Neural crest cell (in vitro differentiated cells): ENCODE measurements at regions not wholly inside any gene's neighbourhood (a gene's known extent, or its start where the extent isn't known, plus 50 kb on each side); places are given as distances from the start of the nearest gene placed in this dataset.
A peak's percentile ranks its signal among the peaks of the same experiment; 100 is the strongest.

Experiments used
- DNase-seq: peaks from one replicate; pipeline ENCODE4 v3.0.0; 2021; ENCODE audit warnings: low read depth, mixed read lengths, low spot score
- H3K27ac Mint-ChIP-seq: one replicate; pipeline ENCODE4 v1.8.0; 2021; ENCODE audit warnings: mild to moderate bottlenecking, mixed read lengths; ENCODE audit not compliant: unreplicated experiment
- H3K27me3 Mint-ChIP-seq: 2 replicates; pipeline ENCODE4 v1.8.0; 2021; ENCODE audit warnings: low read depth, mild to moderate bottlenecking, mixed read lengths
- H3K36me3 Mint-ChIP-seq: 2 replicates; pipeline ENCODE4 v1.8.0; 2021; ENCODE audit warnings: low read depth, mild to moderate bottlenecking, mixed read lengths
- H3K4me1 Mint-ChIP-seq: 2 replicates; pipeline ENCODE4 v1.8.0; 2021; ENCODE audit warnings: mixed read lengths
- H3K4me3 Mint-ChIP-seq: one replicate; pipeline ENCODE4 v1.8.0; 2021; ENCODE audit warnings: mild to moderate bottlenecking, mixed read lengths
- H3K9me3 Mint-ChIP-seq: 2 replicates; pipeline ENCODE4 v1.8.0; 2021; ENCODE audit warnings: mixed read lengths
- CTCF ChIP-seq: fragments of 200-600 bp; sonication (generic); conservative IDR thresholded peaks from 2 replicates; pipeline ENCODE4 v1.5.0; 2021; ENCODE audit warnings: antibody characterized with exemption, mild to moderate bottlenecking

- TF ChIP-seq CTCF = no peak
- no peaks in the 10 kb centered on the region for H3K27me3 Mint-ChIP-seq
- no peak for DNase-seq
- no peaks in the 10 kb centered on the region for H3K36me3 Mint-ChIP-seq
- H3K9me3 Mint-ChIP-seq = peaks cover 2% of the 10 kb centered on the region
- no peak overlapping the region for H3K27ac Mint-ChIP-seq
- no peaks in the 10 kb centered on the region for H3K4me1 Mint-ChIP-seq
- no peak overlapping the region for H3K4me3 Mint-ChIP-seq
Observed at GRCh38 chr13:70394031-70394548, 285.8 kb upstream of the KLHL1 start.

GRCh38 chr13:70391678-70392077 is 283.4 kb upstream of the KLHL1 start:
- H3K9me3 Mint-ChIP-seq = no peaks in the 10 kb centered on the region
- no peaks in the 10 kb centered on the region for H3K4me1 Mint-ChIP-seq
- H3K4me3 Mint-ChIP-seq = no peak overlapping the region
- H3K36me3 Mint-ChIP-seq = no peaks in the 10 kb centered on the region
- no peak overlapping the region for H3K27ac Mint-ChIP-seq
- no peak for TF ChIP-seq CTCF
- no peak for DNase-seq
- H3K27me3 Mint-ChIP-seq = no peaks in the 10 kb centered on the region

- no peak for TF ChIP-seq CTCF
- Mint-ChIP-seq H3K36me3 (no peaks in the 10 kb centered on the region), H3K27me3 (no peaks in the 10 kb centered on the region), H3K4me1 (no peaks in the 10 kb centered on the region), H3K4me3 (no peak overlapping the region), H3K9me3 (no peaks in the 10 kb centered on the region), H3K27ac (no peak overlapping the region)
- DNase-seq = no peak
Observed at GRCh38 chr13:70390968-70391367, 282.7 kb upstream of the KLHL1 start.

- peak overlapping the region; percentile 43 for H3K27ac Mint-ChIP-seq
- H3K9me3 Mint-ChIP-seq = no peaks in the 10 kb centered on the region
- no peak overlapping the region for H3K4me3 Mint-ChIP-seq
- H3K36me3 Mint-ChIP-seq = no peaks in the 10 kb centered on the region
- no peak for TF ChIP-seq CTCF
- H3K27me3 Mint-ChIP-seq = no peaks in the 10 kb centered on the region
- DNase-seq = no peak
- H3K4me1 Mint-ChIP-seq = no peaks in the 10 kb centered on the region
Observed at GRCh38 chr13:70390064-70390463, 281.8 kb upstream of the KLHL1 start.

GRCh38 chr13:70388935-70389334 is 280.7 kb upstream of the KLHL1 start:
- Mint-ChIP-seq H3K27me3 (no peaks in the 10 kb centered on the region), H3K36me3 (no peaks in the 10 kb centered on the region), H3K4me1 (no peaks in the 10 kb centered on the region), H3K9me3 (no peaks in the 10 kb centered on the region), H3K27ac (no peak overlapping the region), H3K4me3 (no peak overlapping the region)
- DNase-seq = no peak
- no peak for TF ChIP-seq CTCF

- no peaks in the 10 kb centered on the region for H3K4me1 Mint-ChIP-seq
- no peak overlapping the region for H3K27ac Mint-ChIP-seq
- no peak for DNase-seq
- no peaks in the 10 kb centered on the region for H3K36me3 Mint-ChIP-seq
- H3K4me3 Mint-ChIP-seq = no peak overlapping the region
- H3K27me3 Mint-ChIP-seq = no peaks in the 10 kb centered on the region
- TF ChIP-seq CTCF = no peak
- no peaks in the 10 kb centered on the region for H3K9me3 Mint-ChIP-seq
Observed at GRCh38 chr13:70386919-70387318, 278.7 kb upstream of the KLHL1 start.
